ENCODE measurements at regions not wholly inside any gene's neighbourhood (a gene's known extent, or its start where the extent isn't known, plus 50 kb on each side); places are given as distances from the start of the nearest gene placed in this dataset.

DNA sequence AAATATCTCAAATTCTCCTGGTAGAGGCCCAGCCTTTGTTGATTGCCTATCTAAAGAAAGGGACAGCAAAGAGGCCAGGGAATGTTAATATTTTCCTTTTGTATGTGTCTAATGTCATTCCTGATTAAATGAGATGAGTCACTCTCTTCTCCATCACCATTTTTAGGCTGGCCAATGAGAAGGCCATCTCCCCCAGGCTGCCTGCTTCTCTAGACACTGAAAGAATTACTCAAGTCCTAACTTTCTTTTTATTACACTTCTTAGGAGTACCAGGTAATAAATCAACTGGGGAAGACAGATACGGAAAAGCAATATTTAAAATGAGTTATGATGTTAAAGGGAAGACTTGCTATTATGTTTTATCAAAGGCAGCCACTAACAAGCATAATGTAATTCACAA, 259.2 kb upstream of the SORL1-AS1 start:
- H3K9me3 ChIP-seq (ENCODE audit: control insufficient read depth, insufficient read depth, low read depth, low read length): no peaks in the 10 kb centered on the region
- BruUV-seq (replicated peaks): no TSS peak
- H3K36me3 ChIP-seq (ENCODE audit: control insufficient read depth, insufficient read depth, low read length): no peaks in the 10 kb centered on the region
- no peak overlapping the region for H3K4me3 ChIP-seq (ENCODE audit: low read depth in 2 of 2, low read length in 2 of 2)
- DNase-seq (ENCODE audit: low read depth, low spot score): no peak
- in situ Hi-C loops (cut with HindIII; ENCODE audit: low pct_unique_long_range_greater_than_20kb, low sequenced_read_pairs) (no loop called here), intact Hi-C loops (cut with micrococcal nuclease; ENCODE audit: unreplicated experiment) (no loop called here)
- POLR2A ChIA-PET: no interaction called here
- H3K4me1 ChIP-seq (ENCODE audit: control insufficient read depth, insufficient read depth, low read length): no peaks in the 10 kb centered on the region
- no peak overlapping the region for H3K27ac ChIP-seq (ENCODE audit: low read length)
- TF ChIP-seq, protein P1, sequence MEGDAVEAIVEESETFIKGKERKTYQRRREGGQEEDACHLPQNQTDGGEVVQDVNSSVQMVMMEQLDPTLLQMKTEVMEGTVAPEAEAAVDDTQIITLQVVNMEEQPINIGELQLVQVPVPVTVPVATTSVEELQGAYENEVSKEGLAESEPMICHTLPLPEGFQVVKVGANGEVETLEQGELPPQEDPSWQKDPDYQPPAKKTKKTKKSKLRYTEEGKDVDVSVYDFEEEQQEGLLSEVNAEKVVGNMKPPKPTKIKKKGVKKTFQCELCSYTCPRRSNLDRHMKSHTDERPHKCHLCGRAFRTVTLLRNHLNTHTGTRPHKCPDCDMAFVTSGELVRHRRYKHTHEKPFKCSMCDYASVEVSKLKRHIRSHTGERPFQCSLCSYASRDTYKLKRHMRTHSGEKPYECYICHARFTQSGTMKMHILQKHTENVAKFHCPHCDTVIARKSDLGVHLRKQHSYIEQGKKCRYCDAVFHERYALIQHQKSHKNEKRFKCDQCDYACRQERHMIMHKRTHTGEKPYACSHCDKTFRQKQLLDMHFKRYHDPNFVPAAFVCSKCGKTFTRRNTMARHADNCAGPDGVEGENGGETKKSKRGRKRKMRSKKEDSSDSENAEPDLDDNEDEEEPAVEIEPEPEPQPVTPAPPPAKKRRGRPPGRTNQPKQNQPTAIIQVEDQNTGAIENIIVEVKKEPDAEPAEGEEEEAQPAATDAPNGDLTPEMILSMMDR (IDR thresholded peaks at IDR 0.05): no peak
- TF ChIP-seq REST (IDR thresholded peaks at IDR 0.05; ENCODE audit: insufficient read depth in 1 of 2, low read depth in 2 of 2, low read length in 1 of 2): no peak
- no peak for TF ChIP-seq SIN3A (IDR thresholded peaks at IDR 0.05; ENCODE audit: borderline replicate concordance, insufficient read depth, low read depth, low read length)
- TF ChIP-seq TCF7L2 (IDR thresholded peaks at IDR 0.05; ENCODE audit: low read depth, low read length): no peak
- no peak for TF ChIP-seq POLR2AphosphoS5 (IDR thresholded peaks at IDR 0.05; ENCODE audit: low read depth, low read length)
- no peaks in the 10 kb centered on the region for H3K27me3 ChIP-seq (ENCODE audit: control insufficient read depth, insufficient read depth, low read length)
- CTCF ChIA-PET: no interaction called here
- ATAC-seq: no peak

GRCh38 chr11:121711236-121711635, 258.5 kb upstream of the SORL1-AS1 start:
- no peak for TF ChIP-seq REST (IDR thresholded peaks at IDR 0.05; ENCODE audit: insufficient read depth in 1 of 2, low read depth in 2 of 2, low read length in 1 of 2)
- TF ChIP-seq, protein P1 (IDR thresholded peaks at IDR 0.05): no peak
- H3K27me3 ChIP-seq (ENCODE audit: control insufficient read depth, insufficient read depth, low read length): no peaks in the 10 kb centered on the region
- H3K4me3 ChIP-seq (ENCODE audit: low read depth in 2 of 2, low read length in 2 of 2): no peak overlapping the region
- ChIA-PET POLR2A (no interaction called here), CTCF (no interaction called here)
- in situ Hi-C loops (cut with HindIII; ENCODE audit: low pct_unique_long_range_greater_than_20kb, low sequenced_read_pairs) (no loop called here), intact Hi-C loops (cut with micrococcal nuclease; ENCODE audit: unreplicated experiment) (no loop called here)
- DNase-seq (ENCODE audit: low read depth, low spot score) (no peak), ATAC-seq (no peak)
- H3K36me3 ChIP-seq (ENCODE audit: control insufficient read depth, insufficient read depth, low read length): no peaks in the 10 kb centered on the region
- H3K4me1 ChIP-seq (ENCODE audit: control insufficient read depth, insufficient read depth, low read length): no peaks in the 10 kb centered on the region
- no peaks in the 10 kb centered on the region for H3K9me3 ChIP-seq (ENCODE audit: control insufficient read depth, insufficient read depth, low read depth, low read length)
- BruUV-seq (replicated peaks): no TSS peak
- H3K27ac ChIP-seq (ENCODE audit: low read length): no peak overlapping the region

Measured in Panc1 (cell line).